DOHH2 (cell line): ENCODE measurements at regions not wholly inside any gene's neighbourhood (a gene's known extent, or its start where the extent isn't known, plus 50 kb on each side); places are given as distances from the start of the nearest gene placed in this dataset.

ENCODE experiments used
- CTCF ChIP-seq: fragments of 200-600 bp; sonication (generic); IDR thresholded peaks from one replicate; pipeline ENCODE4 v1.5.1; 2014; ENCODE audit warnings: antibody characterized with exemption, mild to moderate bottlenecking, low read depth, low read length; ENCODE audit not compliant: poor library complexity, severe bottlenecking
- EZH2phosphoT487 ChIP-seq: fragments of 200-600 bp; sonication (generic); IDR thresholded peaks from 2 replicates; pipeline ENCODE4 v1.6.1; 2017; ENCODE audit warnings: borderline replicate concordance, mild to moderate bottlenecking, antibody characterized with exemption, low read length, moderate library complexity, mixed read lengths

GRCh38 chr6:119661078-119661477, 311.5 kb upstream of the MAN1A1 start:
- TF ChIP-seq CTCF (no peak), EZH2phosphoT487 (no peak)
